Peyer's patch (tissue), 4 donors: ENCODE measurements at regions not wholly inside any gene's neighbourhood (a gene's known extent, or its start where the extent isn't known, plus 50 kb on each side); places are given as distances from the start of the nearest gene placed in this dataset.

Experiments
- POLR2A ChIP-seq, 2 donors: fragments of 450-650 bp; IDR thresholded peaks; one replicate each; pipeline ENCODE4 v1.5.1; 2017; ENCODE audit warnings: antibody characterized with exemption in 2 of 2, mild to moderate bottlenecking in 2 of 2, moderate library complexity in 2 of 2
- TF ChIP-seq, protein P1 (sequence below), 6 experiments: fragments of 450-650 bp in 4 of 6; fragments of 200-600 bp in 2 of 6; sonication (generic) in 1 of 6; IDR thresholded peaks; one replicate each; pipeline ENCODE4 v1.5.1; 2017 to 2019; ENCODE audit warnings: antibody characterized with exemption in 6 of 6, mild to moderate bottlenecking in 3 of 6, moderate library complexity in 1 of 6

DNA sequence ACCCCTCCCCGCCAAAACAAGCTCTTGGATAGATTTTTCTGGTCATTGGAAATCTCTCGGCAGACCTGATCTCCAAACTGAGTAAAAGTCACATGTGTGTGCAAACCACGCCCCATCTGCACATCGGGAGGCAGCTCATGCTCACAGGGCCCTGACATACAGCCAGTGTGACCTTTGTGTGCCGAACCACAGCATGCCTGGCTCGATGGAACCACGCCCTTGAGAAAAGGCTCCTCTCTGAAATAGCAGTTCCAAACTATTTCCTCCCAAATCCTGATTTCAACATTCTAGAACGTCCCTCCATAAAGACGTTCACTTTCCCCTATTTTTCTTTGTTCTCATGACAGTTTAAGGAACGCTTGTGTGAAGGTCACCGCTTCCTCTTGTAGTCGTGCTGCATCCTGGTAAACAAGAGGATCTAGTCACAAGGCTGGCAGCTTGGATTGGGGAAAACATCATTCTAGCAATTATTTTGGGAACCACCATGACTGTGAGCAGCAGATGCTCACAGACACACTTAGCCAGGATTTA is 59.3 kb upstream of the MAP4K4 start:
- TF ChIP-seq, protein P1, sequence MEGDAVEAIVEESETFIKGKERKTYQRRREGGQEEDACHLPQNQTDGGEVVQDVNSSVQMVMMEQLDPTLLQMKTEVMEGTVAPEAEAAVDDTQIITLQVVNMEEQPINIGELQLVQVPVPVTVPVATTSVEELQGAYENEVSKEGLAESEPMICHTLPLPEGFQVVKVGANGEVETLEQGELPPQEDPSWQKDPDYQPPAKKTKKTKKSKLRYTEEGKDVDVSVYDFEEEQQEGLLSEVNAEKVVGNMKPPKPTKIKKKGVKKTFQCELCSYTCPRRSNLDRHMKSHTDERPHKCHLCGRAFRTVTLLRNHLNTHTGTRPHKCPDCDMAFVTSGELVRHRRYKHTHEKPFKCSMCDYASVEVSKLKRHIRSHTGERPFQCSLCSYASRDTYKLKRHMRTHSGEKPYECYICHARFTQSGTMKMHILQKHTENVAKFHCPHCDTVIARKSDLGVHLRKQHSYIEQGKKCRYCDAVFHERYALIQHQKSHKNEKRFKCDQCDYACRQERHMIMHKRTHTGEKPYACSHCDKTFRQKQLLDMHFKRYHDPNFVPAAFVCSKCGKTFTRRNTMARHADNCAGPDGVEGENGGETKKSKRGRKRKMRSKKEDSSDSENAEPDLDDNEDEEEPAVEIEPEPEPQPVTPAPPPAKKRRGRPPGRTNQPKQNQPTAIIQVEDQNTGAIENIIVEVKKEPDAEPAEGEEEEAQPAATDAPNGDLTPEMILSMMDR (IDR thresholded peaks at IDR 0.05), result no peak
- no peak for TF ChIP-seq POLR2A (IDR thresholded peaks at IDR 0.05)
